NOMO-1 treated with DMSO at 0.1 percent for 48 hours (cell line): ENCODE measurements at regions not wholly inside any gene's neighbourhood (a gene's known extent, or its start where the extent isn't known, plus 50 kb on each side); places are given as distances from the start of the nearest gene placed in this dataset.

Experiments used
- DNase-seq: peaks from one replicate; lab custom pipeline; 2025; ENCODE audit not compliant: unreplicated experiment; lab: John Stamatoyannopoulos, UW

DNA sequence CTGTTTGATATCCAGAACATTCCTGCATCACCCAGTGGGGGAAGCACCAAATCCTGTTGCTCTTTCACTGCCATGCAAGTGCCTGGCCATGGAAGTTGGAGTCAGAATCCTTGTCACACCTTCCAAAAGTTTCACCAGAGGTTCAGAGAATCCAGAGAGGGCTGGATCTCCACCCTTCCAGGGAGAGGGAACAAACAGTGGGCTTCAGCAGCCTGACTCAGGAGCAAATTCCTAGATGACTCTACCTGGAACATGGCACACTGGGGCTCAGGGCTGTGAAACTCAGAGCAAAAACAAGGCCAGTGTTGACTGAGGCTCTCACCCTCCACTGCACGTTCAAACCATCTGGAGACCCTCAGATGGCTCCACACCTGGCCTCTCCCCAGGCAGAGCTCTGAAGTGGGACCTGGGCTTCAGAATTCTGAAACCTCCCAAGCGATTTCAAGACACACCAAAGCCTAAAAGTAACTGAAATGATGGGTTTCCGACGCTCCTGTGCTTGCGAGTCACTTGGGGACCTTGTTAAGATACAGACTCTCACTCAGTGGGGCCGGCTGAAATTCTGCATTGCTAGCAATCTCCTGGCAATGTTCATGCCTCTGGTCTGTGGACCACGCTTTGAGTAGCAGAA lies 205.9 kb downstream of the AUH start:
- DNase-seq, result no peak

DNA sequence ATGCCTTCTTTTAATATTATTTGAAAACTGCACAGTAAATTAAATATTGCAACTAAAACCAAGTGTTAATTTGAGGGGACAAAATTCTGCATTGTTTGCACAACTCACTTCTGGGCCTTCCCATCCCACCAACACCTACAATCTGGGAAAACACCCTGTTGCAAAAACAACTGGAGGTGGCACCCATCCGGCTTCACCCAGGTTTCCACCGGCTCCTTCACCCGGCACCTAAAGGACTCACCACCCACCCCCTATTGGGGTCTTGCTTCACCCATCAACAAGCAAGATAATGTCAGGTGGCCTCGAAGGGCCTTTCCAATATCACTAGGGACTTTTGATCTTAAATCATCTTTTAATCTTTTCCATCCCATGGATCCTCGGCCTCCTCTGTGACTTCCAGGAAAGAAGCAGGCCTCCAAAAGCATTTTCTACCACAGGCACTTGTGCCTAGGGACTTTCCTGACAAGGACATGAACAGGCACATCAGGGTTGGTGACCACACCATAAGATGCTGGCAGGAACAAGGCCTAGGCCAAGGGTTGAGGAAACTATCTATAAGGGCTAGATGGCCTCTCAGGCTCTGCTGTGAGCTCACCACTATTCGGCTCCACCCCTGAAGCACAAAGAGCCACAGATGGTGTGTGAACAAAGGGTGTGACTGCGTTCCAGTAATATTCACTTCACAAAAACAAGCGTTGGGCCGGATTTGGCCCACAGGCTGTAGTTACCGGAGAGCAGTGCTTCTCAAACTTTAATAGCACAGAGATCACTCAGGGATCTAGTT lies 205.1 kb downstream of the AUH start:
- no peak for DNase-seq

DNA sequence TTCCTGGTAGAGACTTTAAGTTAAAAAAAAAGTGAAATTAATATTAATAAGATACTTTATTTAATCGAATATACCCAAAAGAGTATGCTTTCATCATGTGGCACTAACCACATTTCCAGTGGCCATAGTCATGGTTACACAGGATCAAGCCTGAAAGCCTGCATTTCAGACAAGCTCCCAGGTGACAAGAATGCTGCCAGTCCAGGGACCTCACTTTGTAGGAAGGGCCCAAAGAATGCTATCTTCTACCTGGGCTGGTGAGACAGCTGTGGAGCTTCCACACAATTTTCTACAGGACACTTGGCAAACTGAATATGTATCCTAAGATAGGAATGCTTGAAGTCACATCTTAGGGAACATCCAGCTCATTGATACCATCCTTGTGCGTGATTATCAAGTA lies 203.8 kb downstream of the AUH start:
- DNase-seq, result no peak

DNA sequence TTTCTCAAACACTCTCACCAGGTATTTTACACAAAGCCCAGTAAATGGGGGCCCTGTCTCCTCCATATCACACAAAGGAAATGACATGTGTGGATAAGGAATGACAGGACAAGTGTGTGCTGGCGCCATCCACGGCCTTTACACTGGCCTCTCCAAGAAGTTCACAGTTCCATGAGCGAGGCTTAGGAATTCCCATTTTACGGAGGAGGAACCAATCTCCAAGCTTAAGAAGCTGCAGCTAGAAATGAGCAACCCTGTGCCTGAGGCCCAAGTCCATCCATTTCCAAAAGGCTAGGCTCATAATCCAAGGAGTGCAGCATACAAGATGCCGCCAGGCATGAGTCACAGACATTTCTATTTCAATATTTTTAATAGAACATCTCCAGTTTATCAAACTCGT lies 203.4 kb downstream of the AUH start:
- DNase-seq, result no peak

DNA sequence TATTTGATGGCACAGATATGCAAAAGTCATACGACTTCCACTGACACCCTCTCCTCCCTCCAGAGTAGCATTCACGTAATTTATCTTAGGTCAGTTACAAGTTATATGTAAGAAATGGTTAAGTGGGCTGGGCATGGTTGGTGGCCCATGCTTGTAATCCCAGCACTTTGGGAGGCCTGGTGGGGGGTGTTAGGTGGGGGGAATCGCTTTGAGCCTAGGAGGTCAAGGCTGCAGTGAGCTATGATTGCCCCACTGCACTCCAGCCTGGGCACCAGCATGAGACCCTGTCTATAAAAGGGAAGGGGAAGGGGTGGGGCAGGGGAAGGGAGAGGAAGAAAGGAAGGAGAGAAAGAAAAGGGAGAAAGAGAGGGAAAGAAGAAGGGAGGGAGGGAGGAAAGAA lies 202.8 kb downstream of the AUH start:
- no peak for DNase-seq

DNA sequence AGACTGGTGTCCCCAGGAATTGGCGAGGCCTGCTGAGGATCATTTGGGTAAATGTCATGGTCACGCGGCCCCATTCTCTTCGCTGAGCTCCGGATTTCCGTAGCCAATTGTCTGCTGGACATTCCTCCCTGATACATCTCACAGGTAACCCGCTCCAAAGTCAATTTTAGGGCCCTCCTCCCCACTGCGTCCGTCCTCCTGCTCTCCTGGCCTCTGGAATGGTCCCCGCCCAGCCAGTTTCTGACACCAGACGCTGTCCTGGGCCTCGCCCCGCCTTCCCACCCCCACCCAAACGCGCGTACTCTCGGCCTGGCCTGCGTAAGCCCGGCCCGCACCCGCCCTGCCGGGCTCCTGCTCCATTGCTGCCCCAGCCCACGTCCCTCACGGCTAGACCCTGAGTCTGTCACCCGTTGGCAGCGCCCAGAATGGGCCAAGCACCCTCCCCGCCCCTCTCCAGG lies 202.0 kb downstream of the AUH start:
- DNase-seq, result no peak

DNA sequence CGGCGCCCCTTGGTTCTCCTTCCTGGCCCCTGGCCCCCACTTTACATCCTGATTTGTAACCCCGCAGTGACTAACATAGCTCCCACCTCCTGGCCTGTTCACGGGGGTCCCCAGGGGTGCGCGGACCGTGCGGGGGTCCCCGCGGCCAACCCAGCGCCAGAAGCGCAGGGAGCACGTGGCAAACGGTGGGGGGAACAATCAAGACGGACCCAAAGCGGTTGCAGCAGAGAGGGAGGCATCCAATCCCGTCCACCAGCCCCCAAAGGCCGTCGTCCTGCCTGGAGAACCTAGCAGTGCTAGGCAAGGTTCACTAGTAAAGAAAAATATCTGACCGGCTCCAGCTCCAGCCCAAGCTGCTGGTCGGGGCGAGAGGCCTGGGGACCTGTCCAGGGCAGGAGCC lies 201.5 kb downstream of the AUH start:
- no peak for DNase-seq

DNA sequence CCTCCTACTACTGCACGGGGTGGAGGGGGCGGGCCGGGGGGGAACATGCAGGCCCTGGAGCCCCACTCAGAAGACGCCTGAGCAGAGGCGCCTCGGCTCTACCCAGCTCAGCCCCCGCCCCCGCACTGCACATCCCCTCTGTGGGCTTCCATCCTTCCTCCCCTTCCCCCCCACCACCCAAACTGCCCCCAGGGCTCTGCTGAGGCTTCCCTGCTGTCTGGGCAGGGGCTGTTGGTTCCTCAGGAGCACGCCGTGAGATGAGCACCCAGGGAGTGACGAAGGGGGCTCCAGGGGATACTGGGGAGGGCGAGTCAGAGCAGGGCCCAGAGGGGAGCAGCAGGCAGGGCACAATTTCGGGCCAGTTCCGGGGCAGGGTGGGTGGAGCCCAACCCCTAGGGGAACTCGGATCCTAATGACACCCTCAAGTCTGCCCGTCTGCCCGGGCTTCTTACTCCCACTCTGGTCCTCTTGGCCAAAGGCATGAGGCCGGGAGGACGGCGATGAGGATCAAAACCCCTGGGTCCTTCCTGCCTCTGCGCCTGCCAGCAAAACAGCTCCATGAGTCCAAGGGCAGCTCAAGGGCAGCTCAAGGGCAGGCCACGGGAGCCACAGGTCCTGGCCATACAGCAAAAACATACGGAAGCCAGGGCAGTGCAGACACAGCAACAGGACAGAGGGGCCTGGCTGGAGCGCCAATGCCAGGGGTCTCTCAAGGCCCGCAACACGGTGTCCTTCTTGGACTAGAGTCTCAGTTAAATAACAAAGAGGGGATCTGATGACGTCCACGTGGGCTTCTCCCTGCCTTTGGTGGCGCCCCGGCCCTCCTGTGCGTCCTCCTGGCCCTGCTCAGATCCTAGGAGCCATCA lies 200.9 kb downstream of the AUH start:
- DNase-seq, result no peak

DNA sequence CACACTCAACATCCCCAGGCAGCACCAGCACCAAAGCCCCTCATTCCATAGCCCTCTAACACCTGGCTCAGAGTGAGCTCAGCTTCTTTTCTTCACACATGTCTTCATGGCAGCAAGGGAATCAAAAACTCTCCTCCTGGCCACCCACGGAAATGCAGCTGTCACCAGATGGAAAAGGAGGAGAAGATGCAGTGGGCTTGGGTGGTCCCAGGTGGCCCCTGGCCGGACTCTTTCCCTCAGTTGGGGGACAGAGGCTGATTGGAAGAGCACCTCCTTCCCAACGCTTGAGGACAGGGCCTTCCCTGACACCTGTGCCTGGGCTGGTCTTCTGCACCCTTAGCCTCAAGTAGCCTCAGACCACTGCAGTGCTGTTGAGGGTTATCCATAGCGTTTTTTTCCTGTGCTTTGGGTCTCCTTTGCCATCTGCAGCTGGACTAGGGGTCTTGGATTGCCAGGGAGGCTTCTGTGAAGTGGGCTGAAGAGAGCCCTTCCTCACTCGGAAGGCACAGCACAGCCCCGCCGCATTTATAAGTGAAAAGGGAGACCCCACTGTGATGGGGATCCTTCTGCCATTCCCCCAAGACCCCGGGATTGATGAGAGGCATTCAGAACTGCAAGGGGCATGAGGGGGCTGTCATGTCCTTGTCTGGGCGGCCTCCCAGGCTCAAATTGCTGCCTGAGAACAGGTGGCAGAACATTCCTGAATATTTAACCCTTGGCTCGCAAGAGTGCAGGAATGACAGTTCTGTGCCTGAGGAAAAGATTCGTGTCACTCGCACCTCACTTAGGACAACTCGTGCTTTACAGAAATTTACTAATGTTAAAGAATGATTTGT lies 200.0 kb downstream of the AUH start:
- no peak for DNase-seq

DNA sequence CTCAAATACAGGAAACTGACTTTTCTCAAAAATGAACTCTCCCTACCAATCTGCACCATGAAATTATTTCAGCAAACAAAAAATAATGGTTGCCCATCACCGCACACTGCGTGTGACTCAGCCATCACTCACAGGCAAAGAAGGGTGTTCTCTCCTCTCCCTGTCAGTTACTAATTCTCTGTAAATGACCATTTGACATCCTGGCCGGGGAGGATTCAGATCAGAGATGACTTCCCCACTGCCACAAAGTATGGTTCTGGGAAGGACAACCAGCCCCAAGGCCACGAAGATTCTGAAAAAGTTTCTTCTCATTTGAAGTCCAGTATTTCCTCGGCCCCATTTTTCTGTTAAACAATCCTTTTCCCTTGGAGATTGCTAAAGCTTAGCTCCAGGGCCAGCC lies 199.4 kb downstream of the AUH start:
- peak; percentile 5 for DNase-seq

DNA sequence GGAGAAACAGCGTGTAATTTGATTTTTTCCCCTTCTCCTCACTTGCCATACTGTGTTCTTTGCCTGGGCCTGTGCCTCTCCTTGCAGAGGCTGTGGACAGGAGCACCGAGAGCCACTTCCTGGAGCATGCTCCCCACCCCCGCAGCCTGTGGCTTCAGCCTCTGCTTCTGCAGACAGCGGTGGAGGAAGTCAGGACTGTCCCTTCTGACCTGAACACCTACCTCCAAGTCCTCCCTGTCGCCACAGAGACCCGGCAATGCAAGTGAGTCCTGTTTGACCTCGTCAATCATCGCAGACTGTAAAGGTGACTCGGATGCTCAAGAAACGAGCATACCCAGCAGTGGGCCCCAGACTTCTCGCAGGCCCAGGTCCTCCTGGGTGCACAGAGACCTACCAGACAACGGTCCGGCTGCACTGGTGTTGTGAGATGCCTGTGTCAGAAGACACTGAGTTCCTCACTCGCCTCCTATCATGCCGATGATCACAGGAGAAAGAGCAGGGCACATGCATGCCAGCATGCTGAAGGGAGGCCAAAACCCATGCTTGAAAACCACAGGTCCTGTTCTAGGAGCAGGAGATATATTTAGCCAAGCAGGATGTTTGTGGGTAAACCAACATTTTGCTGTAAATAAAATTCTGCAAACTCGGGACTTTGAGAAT lies 198.8 kb downstream of the AUH start:
- DNase-seq, result peak; percentile 37

DNA sequence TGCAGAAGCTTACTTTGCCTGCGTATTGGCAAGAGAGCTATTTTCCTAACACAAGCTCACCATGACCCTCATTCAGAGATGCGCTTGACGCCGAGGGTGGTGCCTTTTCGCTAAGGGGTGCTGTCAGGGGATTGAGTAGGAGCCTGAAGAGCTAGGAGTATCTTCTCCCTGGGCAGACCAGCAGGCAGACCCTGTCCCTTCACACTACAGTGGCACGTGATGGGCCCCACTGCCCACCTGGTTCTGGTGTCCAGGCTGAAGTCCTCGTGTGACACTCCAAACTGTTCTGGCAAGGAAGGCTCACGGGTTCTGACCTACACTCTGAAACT lies 198.3 kb downstream of the AUH start:
- no peak for DNase-seq

DNA sequence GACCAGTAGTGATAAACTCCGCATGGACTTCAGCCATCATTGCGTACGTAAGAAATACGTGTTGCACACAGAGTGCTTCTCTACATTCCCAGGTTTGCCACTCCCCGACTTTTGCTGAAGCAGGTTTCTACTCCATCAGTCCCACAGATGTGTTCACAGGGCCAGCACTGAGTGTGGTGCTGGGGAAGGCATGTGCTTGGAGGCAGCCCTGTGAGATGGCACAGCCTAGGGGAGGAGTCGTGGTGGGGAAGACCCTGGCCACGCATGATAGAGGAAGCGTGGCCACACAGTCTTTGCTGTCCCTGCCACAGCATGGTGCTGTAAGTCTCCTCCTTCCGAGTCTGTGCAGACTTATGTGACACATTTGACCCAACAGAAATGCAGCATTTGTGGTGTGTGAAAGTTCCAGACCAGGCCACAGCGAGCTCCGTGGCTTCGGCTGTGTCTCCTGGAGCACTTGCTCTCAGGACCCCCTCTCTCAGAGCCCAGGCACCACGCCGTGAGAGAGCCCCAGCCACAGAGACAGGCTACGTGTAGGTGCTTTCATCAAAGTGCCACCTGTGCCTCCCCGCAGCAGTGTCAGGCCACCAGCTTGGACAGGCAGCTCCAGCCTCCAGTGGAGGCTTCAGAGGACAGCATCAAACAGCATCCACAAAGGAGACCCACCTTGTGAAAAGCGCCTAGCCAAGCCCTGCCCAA lies 197.8 kb downstream of the AUH start:
- no peak for DNase-seq
